Vagina (tissue), 2 donors: ENCODE measurements at regions not wholly inside any gene's neighbourhood (a gene's known extent, or its start where the extent isn't known, plus 50 kb on each side); places are given as distances from the start of the nearest gene placed in this dataset.

ENCODE experiments used
- POLR2A ChIP-seq, 2 donors: fragments of 450-650 bp; IDR thresholded peaks; one replicate each; pipeline ENCODE4 v1.6.1; 2017; ENCODE audit warnings: antibody characterized with exemption in 2 of 2, mild to moderate bottlenecking in 2 of 2, moderate library complexity in 2 of 2
- POLR2AphosphoS5 ChIP-seq, 2 donors: sonication (generic); formaldehyde crosslinking; IDR thresholded peaks; one replicate each; pipeline ENCODE4 v1.9.0; 2017; ENCODE audit warnings: antibody characterized with exemption in 2 of 2, mild to moderate bottlenecking in 2 of 2, low read depth in 1 of 2; ENCODE audit not compliant: insufficient read depth in 1 of 2
- TF ChIP-seq, protein P1 (sequence below), 3 experiments: fragments of 450-650 bp in 2 of 3; fragments of 200-600 bp in 1 of 3; sonication (generic) in 1 of 3; IDR thresholded peaks; one replicate each; pipeline ENCODE4 v1.5.1; 2017 to 2019; ENCODE audit warnings: antibody characterized with exemption in 3 of 3, mild to moderate bottlenecking in 2 of 3, moderate library complexity in 2 of 3

DNA sequence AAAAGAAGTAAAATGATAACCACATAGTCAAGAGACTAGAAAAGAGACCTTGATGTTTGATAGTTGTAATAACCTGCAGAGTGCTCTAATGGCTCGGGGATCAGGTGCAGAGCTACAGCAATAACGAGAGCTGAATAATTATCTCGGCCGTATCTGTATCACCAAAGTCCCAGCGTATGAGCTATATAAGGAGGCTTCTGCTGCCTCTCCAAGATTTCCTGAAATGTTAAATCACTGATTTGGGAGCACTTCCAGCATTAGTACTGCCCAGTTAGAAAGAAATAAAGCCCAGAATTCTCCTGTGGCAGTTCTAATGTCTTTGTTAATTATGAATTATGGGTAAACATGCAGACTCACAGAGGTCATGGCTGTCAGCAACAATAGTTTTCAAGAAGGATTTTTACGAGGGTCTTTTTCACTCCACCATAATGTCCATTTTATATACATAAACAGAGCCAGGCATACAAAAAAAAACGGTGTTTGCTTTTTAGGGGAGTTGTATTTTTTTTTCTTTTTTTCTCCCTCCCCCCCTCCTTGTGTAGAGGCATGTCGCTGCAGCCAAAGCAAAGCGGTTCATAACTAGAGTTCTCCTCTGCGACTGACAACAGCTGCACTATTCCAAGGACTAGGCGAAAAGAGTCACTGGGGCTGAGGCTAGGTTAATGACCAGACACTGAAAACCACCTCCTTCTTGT, 168.3 kb upstream of the VRK2 start:
- TF ChIP-seq POLR2A (IDR thresholded peaks at IDR 0.05) = no peak
- TF ChIP-seq, protein P1, sequence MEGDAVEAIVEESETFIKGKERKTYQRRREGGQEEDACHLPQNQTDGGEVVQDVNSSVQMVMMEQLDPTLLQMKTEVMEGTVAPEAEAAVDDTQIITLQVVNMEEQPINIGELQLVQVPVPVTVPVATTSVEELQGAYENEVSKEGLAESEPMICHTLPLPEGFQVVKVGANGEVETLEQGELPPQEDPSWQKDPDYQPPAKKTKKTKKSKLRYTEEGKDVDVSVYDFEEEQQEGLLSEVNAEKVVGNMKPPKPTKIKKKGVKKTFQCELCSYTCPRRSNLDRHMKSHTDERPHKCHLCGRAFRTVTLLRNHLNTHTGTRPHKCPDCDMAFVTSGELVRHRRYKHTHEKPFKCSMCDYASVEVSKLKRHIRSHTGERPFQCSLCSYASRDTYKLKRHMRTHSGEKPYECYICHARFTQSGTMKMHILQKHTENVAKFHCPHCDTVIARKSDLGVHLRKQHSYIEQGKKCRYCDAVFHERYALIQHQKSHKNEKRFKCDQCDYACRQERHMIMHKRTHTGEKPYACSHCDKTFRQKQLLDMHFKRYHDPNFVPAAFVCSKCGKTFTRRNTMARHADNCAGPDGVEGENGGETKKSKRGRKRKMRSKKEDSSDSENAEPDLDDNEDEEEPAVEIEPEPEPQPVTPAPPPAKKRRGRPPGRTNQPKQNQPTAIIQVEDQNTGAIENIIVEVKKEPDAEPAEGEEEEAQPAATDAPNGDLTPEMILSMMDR (IDR thresholded peaks at IDR 0.05) = no peak
- no peak for TF ChIP-seq POLR2AphosphoS5 (IDR thresholded peaks at IDR 0.05; ENCODE audit: insufficient read depth in 1 of 2, low read depth in 1 of 2)
